HCT116 (cell line): ENCODE measurements at regions not wholly inside any gene's neighbourhood (a gene's known extent, or its start where the extent isn't known, plus 50 kb on each side); places are given as distances from the start of the nearest gene placed in this dataset.

ENCODE experiments used
- ELF1 ChIP-seq: IDR thresholded peaks from 2 replicates; pipeline ENCODE4 v1.6.1; 2012; ENCODE audit warnings: low read depth, borderline replicate concordance
- EZH2 ChIP-seq: fragments of 200-600 bp; sonication (generic); IDR thresholded peaks from 2 replicates; pipeline ENCODE4 v1.6.1; 2017; ENCODE audit warnings: antibody characterized with exemption, mixed run types
- FOSL1 ChIP-seq: IDR thresholded peaks from 2 replicates; pipeline ENCODE4 v1.6.1; 2012; ENCODE audit warnings: low read depth
- POLR2A ChIP-seq: IDR thresholded peaks from 2 replicates; pipeline ENCODE4 v1.7.0; 2011; ENCODE audit warnings: borderline replicate concordance; ENCODE audit not compliant: insufficient read depth, insufficient read length; ENCODE audit errors: extremely low read depth
- POLR2AphosphoS5 ChIP-seq: IDR thresholded peaks from 2 replicates; pipeline ENCODE4 v1.6.1; 2011; ENCODE audit warnings: mild to moderate bottlenecking, low read depth, low read length, moderate library complexity
- RAD21 ChIP-seq: IDR thresholded peaks from 2 replicates; pipeline ENCODE4 v1.6.1; 2012; ENCODE audit warnings: low read depth, mild to moderate bottlenecking
- SIN3A ChIP-seq: IDR thresholded peaks from 2 replicates; pipeline ENCODE4 v1.6.1; 2012; ENCODE audit warnings: low read depth
- ZNF274 ChIP-seq: fragments of 200-500 bp; sonication (Bioruptor generic); IDR thresholded peaks from 2 replicates; pipeline ENCODE4 v1.6.1; 2014; ENCODE audit warnings: mild to moderate bottlenecking, low read depth, low read length, inconsistent platforms
- TF ChIP-seq, protein P1 (sequence below), 3 experiments: fragments of 200-600 bp in 1 of 3; sonication (generic) in 1 of 3; IDR thresholded peaks in 2 of 3; conservative IDR thresholded peaks in 1 of 3; 2 replicates each; pipeline ENCODE4 v1.5.1; 2012 to 2017; ENCODE audit warnings: low read depth in 2 of 3, low read length in 2 of 3, antibody characterized with exemption in 1 of 3, borderline replicate concordance in 1 of 3, control low read depth in 1 of 3, mild to moderate bottlenecking in 1 of 3, mixed read lengths in 1 of 3, mixed run types in 1 of 3, moderate library complexity in 1 of 3; ENCODE audit not compliant: insufficient read depth in 1 of 3

- TF ChIP-seq, protein P1, sequence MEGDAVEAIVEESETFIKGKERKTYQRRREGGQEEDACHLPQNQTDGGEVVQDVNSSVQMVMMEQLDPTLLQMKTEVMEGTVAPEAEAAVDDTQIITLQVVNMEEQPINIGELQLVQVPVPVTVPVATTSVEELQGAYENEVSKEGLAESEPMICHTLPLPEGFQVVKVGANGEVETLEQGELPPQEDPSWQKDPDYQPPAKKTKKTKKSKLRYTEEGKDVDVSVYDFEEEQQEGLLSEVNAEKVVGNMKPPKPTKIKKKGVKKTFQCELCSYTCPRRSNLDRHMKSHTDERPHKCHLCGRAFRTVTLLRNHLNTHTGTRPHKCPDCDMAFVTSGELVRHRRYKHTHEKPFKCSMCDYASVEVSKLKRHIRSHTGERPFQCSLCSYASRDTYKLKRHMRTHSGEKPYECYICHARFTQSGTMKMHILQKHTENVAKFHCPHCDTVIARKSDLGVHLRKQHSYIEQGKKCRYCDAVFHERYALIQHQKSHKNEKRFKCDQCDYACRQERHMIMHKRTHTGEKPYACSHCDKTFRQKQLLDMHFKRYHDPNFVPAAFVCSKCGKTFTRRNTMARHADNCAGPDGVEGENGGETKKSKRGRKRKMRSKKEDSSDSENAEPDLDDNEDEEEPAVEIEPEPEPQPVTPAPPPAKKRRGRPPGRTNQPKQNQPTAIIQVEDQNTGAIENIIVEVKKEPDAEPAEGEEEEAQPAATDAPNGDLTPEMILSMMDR (IDR thresholded peaks at IDR 0.05 in 2 of 3, conservative IDR thresholded peaks at IDR 0.05 in 1 of 3; ENCODE audit: borderline replicate concordance in 1 of 3, insufficient read depth in 1 of 3, low read depth in 2 of 3, low read length in 2 of 3), result no peak
- TF ChIP-seq ZNF274 (no peak), EZH2 (no peak), ELF1 (no peak), SIN3A (no peak), POLR2A (no peak), POLR2AphosphoS5 (no peak), RAD21 (no peak), FOSL1 (no peak)
Measured at GRCh38 chr6:87791029-87791428, 89.0 kb upstream of the AKIRIN2 start.
